GDM1 (cell line): ENCODE measurements at regions not wholly inside any gene's neighbourhood (a gene's known extent, or its start where the extent isn't known, plus 50 kb on each side); places are given as distances from the start of the nearest gene placed in this dataset.

Experiments used
- DNase-seq: peaks from one replicate; lab custom pipeline; 2025; lab: John Stamatoyannopoulos, UW

DNA sequence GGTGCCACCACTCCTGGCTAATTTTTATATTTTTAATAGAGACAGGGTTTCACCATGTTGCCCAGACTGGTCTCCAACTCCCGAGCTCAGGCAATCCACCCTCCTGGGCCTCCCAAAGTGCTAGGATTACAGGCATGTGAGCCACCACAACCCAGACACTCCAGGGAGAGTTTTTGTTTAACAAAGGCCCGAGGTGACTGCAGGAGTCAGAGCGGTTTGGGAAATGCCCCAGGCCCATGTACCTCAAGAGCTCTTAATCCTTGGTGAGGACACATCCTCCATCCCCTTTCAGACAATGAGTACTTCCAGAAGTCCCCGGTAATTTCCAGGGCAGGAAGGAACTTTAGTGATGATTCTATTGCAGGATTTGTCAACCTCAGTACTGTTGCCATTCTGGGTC, 176.0 kb downstream of the ESRRB start:
- DNase-seq, result no peak

DNA sequence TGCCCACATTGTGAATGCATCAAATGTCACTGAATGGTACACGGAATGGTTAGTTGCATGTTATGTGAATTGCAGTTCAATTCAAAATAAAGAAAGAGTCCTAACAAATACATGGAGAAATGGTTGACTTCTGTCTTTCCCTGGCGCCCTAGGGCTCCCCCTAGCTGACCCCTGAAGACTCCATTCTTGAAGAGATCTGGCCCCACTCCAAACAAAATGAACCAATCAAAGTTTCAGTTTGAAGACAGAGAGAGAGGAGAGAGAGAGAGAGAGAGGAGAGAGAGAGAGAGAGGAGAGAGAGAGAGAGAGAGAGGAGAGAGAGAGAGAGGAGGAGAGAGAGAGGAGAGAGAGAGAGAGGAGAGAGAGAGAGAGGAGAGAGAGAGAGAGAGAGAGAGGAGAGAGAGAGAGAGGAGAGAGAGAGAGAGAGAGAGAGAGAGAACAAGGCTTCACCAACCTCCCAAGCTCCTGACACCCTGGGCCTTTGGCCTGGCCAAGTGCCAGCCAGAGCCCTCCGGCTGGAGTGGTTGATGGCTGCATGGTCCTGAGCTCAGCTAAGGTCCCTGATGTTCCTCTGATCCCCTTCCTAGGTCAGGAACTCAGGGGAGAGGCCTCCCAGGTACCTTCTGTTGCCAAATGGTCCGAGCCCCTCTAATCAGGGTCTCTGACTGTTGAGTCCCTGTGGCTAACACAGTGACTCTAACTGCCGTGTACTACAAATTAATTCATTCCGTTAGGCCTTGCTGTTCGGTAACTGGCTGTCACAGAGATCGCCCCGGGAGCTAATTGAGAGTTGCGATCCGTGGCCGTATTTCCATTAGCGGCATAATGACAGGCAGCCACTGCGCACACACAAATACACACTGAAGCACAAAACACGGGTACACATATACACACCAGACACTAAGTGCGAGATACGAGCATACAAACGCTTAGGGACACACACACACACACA, 188.8 kb downstream of the ESRRB start:
- DNase-seq, result no peak

DNA sequence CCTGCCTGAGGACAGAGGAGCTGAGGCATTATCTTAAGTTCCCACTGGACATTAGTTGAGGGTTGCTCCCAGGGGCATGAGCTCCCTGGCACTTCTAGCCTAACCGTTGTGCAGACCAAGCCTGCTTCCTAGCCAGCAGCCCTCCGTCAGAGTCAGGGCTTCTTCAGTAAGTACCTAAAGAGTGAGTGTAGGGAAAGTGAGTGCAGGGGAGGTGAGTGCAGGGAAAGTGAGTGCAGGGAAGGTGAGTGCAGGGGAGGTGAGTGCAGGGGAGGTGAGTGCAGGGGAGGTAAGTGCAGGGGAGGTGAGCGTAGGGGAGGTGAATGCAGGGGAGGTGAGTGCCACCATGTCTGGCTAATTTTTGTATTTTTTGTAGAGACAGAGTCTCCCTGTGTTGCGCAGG, 190.5 kb downstream of the ESRRB start:
- no peak for DNase-seq

DNA sequence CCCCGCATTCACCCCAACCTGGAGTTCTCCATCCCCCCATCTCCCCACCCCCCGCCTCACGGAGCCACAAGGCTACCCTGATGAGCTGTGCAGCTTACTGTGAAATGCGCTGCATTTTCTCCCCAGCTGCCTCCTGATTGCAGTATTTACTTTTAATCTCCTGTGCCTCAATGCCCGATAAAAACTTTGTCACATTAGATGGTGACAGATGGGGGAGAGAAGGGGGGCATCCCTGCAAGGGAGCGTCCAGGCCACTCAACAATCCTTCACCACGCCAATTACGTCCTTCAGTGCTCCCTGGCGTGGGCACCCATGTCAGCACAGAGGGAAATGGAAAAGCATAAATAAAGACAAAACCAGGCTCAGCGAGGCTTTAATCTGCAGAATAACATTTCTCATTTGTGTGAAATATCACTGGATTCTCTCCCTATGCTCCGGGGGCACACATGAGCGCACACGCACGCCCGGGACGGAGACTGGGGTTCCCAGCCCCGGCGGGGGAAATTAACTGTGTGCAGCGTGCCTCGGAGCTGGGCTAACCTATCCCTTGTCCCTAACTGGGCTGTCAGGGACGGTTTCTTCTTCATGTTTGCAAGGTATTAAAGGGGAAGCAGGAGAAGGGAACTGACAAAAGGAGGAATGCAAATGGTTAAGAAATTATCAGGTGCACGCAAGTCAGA, 186.7 kb upstream of the VASH1 start:
- DNase-seq, result no peak

DNA sequence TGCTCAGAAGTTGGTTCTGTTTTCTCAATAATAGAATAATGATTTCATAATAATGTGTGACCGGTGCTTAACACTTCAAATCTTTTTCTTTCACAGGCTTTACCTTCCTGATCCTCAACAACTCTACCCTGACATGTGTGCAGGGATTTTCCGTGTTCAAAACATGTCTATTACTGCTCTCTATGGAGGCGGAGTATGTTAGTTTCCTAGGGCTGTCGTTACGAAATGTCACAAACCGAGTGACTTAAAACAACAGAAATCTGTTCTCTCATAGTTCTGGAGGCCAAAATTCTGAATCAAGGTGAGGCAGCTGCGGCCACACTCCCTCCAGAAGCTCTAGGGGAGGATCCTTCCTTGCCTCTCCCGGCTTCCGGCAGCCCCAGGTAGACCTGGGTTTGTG, 186.2 kb upstream of the VASH1 start:
- no peak for DNase-seq

DNA sequence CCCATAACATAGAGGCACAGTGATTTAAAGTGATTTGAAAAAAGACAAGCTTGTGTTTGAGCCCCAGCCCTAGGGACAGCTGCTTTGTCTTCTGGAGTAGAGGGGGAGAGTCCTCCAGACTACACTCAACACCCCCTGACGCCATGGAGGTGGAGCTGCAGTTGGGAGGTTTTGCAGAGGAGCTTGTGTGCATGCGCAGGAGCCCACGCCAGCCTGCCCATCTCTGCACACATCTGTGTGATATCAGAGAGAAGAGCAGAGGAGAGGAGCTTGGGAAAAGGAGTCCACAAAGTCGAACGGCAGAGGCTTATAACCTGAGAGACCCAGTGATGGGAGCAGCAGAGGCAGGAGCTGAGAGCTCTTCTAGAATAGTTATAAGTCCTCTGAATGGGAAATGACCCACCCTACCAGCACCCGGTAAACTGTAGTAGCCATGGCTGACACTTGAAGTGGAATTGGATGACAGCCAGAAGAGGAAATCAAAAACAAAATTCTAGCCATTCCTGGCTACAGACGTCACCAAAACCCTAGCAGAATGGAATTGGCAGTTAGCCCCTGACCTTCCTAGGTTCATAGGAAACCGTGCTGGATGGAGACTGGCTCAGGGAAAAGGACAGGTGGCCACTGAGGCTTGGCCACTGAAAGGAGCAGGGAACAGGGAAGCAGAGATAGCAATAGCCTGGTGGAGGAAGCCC, 185.1 kb upstream of the VASH1 start:
- no peak for DNase-seq

DNA sequence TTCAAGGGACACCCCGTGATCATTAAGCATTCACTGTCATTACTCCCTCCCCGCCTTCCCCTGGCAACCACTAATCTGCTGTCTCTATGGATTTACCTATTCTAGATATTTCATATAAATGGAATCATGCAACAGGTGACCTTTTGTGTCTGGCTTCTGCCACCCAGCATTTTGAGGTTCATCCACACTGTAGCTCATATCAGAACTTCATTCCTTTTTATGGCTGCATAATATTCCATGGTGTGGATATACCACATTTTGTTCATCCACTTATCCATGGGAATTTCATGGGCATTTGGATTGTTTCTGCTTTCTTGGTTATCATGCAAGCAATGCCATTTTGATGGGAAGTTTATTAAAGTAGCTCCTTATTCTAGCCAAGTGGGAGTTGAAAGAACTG, 184.2 kb upstream of the VASH1 start:
- DNase-seq, result no peak

DNA sequence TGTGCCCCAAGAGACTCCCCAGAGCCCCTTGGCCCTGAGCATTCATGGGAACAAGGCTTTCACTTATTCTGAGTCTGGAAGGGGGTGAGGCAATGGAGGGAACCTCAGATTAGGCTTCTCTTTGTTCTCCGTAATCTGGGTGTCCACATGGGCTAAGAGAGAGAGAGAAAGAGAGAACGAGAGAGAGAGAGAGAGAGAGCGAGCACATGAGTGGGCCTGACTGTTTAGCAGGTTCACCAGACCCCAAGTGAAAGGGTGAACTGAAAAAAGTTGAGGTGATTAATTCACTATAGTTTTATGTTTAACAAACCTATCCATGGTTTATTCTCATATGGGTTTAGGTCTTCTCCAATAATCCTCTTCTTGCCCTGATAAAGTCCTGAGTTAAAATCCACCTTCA, 183.4 kb upstream of the VASH1 start:
- no peak for DNase-seq

DNA sequence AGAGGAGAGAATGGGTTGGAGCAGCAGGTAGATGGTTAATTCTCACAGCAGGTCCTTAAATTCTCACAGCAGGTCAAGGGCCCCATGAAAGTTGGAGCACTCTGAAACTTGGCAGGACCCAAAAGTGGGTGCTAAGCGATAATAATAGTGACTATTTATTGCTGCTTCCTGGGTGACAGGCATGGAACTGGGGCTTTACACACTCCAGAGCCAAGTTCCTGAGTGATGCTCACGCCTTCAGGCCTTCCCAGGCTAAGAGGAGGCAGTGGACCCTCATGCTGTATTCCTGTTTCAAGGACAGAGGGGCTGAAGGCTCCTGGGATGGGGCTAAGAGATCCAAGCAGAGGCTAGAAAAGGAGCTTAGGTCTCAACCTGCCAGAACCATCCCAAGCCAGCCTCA, 180.9 kb upstream of the VASH1 start:
- no peak for DNase-seq

DNA sequence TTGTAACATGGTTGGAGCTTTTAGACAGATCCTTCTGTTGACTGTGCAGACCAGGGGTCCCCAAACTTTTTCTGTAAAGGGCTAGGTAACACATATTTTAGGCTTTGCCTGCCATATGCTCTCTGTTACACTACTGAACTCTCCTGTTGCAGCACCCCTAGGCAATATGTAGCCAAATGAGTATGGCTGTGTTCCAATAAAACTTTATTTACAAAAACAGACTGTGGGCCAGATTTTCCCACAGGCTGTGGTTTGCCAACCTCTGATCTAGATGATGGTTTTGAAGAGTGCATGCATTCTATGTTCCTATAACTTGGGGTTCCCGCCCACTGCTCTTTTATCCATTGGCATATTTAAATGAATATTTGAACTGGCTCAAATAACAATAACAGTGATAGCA, 180.3 kb upstream of the VASH1 start:
- DNase-seq, result no peak

DNA sequence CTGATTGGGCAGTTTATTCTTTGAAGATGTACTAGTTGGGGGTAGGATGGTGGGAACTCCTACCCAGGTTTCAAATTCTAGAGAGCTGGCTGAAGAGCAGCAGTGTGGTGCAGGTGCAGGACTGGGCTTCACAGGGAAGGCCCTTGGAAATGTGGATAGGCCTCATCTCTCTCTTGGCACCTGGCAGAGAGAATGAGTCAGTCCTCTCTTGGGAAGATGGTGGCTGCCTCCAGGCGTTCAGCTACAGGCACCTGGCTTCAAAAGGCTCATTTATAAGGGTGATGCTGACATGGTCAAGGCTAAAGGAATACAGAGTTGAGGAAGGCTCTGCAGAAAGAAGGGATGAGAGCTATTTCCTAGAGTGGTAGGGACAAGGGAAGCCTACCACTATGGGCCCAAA, 179.7 kb upstream of the VASH1 start:
- no peak for DNase-seq

DNA sequence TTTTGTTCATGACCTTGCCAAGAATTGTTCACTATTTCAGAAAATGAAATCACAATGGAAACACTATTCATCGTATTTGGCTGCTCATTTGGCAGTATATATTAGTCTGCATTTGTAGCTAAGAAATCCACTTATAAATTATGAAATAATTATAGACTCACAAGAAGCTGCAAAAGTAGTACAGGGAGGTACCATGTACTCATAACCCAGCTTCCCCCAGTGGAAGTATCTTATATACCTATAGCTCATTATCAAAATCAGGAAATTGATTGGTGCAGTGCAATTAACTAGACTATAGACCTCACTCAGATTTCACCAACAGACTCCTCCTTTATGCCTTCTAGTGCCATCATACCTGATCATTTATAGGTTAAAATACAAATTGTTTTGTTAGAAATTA, 178.8 kb upstream of the VASH1 start:
- DNase-seq, result no peak

DNA sequence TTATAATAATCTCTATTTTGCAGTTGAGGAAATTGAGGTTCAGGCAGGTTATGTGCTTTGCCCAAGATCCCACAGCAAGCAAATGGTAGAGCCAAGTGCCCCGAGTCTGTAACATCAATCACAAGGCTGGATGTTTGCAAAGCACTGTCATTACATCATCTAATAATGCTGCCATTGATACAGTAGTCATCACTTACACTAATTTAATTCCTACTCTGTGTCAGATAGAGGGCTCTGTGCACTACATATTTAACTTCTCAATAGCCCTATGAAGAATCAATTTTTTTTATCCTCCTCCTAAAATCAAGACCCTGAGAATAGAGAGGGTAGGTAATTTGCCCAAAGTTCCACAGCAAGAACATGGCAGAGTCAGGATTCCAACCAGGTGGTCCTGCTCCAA, 178.1 kb upstream of the VASH1 start:
- no peak for DNase-seq

DNA sequence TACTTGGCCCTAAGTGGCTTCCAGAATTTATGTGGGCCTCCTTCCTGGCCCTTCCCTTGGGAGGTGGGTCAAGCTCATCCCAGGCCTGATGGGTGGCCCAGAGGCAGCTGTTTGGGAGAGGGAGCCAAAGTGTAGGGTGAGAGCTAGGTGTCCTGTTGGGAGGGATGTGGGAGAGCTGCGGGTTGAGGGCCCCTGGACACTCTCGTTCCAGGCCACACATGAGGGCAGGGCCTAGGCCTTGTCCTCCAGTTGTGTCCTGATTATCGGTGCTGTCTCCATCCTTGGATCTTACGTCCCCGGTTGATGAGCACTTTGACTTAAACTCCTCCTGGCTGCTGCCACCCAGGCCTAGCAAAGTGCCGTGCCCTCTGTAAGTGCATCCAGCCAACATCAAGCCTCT, 177.5 kb upstream of the VASH1 start:
- DNase-seq, result no peak

DNA sequence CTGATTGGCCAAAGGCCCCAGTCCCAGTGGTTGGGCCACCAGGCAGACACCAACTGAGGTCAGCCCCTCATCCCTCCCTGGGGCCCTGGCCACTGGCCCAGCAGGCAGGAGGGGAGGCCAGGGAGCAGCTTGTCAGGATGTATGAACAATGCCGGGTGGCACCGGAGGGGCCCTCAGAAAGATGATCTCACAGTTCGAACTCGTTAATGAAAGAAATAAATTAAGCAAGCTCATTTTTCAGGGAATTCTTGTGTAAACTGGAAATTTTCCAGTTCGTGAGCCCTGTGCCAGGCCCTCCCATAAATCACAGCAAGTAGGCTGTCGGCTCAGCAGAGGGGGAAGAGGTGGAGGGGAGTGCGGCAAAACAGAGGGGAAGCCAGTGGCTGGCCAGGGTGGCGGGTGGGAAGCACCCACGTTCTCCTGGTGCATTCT, 177.0 kb upstream of the VASH1 start:
- DNase-seq, result no peak

DNA sequence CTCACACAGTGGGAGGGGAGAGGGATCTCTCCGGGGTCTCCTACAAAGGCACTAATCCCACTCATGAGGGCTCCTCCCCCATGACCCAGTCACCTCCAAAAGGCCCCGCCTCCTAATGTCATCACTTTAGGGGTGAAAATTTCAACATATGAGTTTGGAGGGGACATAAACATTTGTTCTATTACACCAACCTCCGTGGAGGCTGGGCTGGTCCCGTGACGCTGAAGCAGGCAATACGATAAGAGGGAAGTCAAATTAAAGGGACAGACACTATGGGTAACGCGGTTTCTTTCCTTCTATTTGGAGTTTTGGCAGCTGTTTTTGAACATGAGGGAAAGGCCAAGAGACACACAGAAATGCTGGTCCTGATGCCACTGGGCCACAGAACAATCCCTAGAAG, 175.7 kb upstream of the VASH1 start:
- no peak for DNase-seq

DNA sequence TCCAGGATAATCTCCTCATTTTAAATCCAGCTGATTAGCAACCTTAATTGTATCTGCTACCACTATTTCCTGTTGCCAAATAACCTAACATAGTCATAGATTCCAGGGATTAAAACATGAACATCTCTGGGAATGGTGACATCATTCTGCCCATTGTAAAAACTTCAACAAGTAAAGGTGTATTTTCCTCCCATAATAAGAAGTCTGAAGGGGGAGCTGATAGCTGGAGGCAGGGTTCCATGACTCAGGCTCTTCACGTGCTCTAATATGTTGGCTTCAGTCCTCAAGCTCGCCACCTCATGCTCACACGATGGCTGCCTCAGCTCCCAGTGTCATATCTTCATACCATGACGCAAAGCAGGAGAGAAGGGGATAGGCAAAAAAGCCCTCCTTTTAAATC, 172.0 kb upstream of the VASH1 start:
- no peak for DNase-seq

DNA sequence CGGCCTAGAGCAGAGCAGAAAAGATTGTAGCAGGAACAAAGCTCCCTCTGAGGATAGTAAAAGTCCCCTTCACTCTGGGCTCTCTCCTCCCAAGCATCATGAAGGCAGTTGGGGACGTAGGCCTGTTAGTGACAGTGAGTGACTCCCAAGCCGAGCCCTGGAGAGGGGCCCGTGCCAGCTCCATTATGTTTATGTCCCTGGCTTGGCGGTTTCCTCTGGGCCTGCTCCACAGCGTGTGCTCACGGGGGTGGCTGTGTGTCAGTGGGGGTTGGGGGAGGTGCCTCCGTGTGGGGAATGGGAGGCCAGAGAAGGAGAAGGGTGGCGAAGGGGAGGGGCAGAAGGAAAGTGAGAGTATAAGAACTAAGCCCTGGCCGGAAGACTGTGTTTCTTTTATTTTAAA, 170.0 kb upstream of the VASH1 start:
- DNase-seq, result no peak

DNA sequence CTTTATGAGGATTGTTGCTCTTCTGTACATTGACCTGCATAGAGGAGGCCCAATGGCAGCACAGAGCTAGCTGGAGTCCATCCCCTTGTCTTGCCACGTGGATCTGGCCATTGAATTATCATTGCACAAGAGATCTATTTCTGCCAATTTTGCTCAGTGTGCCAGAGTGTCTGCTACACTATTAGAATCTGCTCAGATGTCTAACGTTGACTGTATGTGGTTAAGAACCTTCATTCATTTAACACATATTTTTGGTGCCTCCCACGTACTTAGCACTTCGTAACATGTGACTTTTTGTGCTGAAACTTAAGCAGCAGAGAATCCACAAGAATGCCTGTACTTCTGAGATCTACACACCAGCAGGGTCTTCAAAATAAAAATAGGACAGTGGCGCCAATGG, 166.0 kb upstream of the VASH1 start:
- DNase-seq, result no peak

DNA sequence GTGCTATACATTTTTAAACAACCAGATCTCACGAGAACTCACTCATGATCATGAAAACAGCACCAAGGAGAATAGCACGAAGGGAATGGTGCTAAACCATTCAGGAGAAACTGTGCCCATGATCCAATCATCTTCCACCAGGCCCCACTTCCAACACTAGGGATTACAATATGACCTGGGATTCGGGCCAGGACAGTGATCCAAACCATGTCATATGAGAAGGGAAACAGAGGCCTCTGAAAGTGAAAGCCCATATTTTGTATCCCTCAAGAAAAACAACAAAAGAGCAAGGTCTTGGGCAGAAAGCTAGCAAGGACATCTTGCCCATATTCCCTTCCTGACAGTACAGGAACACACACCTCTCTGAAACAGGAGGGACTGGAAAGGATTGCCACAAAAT, 163.9 kb upstream of the VASH1 start:
- no peak for DNase-seq

DNA sequence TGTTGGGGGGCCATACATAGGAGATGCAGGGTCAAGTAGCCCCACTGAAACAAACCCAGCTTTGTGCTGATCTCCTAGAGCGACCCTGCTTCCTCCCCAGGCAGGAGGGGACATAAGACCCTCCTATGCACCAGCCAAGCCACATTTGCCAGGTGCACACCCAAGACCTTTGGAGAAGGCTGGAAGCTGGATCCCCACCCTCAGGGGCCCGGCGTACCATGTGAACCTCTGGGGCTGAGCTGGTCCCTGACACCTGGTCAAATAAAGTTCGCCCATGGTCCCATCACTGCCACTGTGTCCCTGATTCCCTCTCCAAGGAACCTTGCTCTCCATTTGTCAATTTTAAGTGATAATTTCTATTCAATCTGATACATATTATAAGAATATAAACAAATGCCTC, 162.1 kb upstream of the VASH1 start:
- no peak for DNase-seq

DNA sequence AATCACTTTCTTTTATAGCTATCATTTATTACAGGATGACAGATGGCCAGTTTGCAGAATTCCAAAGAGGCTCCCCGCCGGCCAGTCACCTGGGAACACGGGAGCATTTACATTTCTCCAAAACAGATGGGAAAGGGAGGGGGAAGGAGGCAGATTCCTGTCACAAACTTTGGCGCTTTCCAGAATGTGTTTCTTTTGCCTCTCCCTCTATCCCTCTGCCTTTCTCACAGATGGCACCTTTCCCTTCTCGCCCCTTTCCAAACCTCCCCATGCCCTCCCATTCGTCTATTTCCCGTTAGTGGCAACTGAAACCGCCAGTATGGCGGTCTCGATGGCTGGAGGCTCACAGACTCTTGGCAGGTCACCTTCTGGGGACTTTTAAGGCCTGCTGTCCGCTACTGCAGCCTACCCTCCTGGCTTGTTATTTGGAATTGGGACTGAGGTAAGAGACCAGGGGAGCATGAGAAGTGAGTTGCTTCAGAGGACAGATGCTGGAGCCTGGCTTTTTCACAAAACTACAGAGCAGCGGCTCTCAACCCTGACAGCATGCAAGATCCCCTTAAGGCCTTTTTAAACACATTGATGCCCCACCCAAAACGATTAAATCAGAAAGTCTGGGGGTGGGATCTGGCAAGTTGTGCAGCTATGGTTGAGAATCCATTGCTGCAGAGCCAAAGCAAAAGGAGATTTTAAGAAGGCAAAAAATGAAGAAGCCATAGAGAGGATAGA, 161.5 kb upstream of the VASH1 start:
- DNase-seq, result no peak
